Epithelial cell of proximal tubule (primary cell): ENCODE measurements at regions not wholly inside any gene's neighbourhood (a gene's known extent, or its start where the extent isn't known, plus 50 kb on each side); places are given as distances from the start of the nearest gene placed in this dataset.
A peak's percentile ranks its signal among the peaks of the same experiment; 100 is the strongest.

ENCODE experiments used
- DNase-seq: peaks from one replicate; pipeline ENCODE4 v3.0.0-alpha.2; 2011; ENCODE audit warnings: low read depth
- H3K4me3 ChIP-seq: 2 replicates; pipeline ENCODE4 v1.5.1; 2011; ENCODE audit warnings: low read depth, mild to moderate bottlenecking, low read length
- TF ChIP-seq, protein P1 (sequence below): conservative IDR thresholded peaks from 2 replicates; pipeline ENCODE4 v1.5.1; 2012; ENCODE audit warnings: low read depth, mild to moderate bottlenecking, low read length

- no peak overlapping the region for H3K4me3 ChIP-seq
- DNase-seq = peak; percentile 60
- TF ChIP-seq, protein P1, sequence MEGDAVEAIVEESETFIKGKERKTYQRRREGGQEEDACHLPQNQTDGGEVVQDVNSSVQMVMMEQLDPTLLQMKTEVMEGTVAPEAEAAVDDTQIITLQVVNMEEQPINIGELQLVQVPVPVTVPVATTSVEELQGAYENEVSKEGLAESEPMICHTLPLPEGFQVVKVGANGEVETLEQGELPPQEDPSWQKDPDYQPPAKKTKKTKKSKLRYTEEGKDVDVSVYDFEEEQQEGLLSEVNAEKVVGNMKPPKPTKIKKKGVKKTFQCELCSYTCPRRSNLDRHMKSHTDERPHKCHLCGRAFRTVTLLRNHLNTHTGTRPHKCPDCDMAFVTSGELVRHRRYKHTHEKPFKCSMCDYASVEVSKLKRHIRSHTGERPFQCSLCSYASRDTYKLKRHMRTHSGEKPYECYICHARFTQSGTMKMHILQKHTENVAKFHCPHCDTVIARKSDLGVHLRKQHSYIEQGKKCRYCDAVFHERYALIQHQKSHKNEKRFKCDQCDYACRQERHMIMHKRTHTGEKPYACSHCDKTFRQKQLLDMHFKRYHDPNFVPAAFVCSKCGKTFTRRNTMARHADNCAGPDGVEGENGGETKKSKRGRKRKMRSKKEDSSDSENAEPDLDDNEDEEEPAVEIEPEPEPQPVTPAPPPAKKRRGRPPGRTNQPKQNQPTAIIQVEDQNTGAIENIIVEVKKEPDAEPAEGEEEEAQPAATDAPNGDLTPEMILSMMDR = no peak
These were observed 218.2 kb downstream of the OTOR start for GRCh38 chr20:16966276-16966880.

DNA sequence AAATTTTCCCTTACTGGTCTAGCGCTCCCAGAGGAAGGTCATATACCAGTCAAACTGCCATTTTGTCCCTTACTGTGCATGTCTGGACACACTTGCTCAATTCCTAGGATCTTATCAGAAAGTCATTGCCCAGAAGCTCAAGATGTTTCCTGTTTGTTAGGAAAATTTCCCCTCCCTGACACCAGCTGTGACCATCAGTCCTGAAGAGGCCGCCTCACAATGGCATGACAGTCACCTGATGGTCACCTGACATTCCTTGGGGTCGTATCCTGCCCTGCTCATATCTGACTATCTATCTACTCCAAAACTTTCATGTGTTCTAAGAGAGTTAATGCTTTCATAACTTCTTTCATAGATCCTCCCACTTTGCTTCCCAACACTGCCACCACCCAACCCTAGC, 219.9 kb downstream of the OTOR start:
- TF ChIP-seq, protein P1 = no peak
- no peak overlapping the region for H3K4me3 ChIP-seq
- DNase-seq = no peak

- TF ChIP-seq, protein P1 = no peak
- no peak for DNase-seq
- H3K4me3 ChIP-seq = no peak overlapping the region
These were observed 222.6 kb downstream of the OTOR start for GRCh38 chr20:16970776-16971175.

- no peak for DNase-seq
- no peak overlapping the region for H3K4me3 ChIP-seq
- TF ChIP-seq, protein P1 = no peak
These were observed 226.1 kb downstream of the OTOR start for GRCh38 chr20:16974080-16974854.

DNA sequence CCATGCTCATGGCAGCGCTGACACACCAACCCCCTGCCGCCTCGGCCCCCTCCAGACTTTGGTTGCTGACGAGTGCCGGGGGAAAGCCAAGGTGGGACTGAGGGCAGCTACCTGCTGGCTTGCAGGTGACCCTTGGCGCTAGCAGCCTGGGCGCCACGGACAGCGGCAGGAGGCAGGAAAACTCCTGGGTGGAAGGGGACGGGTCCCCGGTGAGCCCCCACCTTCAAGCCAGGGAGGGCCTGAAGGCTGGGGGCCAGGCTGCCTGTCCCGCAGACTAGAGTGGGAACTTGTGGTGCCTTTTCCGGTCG, 226.7 kb downstream of the OTOR start:
- no peak for DNase-seq
- no peak overlapping the region for H3K4me3 ChIP-seq
- TF ChIP-seq, protein P1 = no peak

- DNase-seq = no peak
- TF ChIP-seq, protein P1 = no peak
- no peak overlapping the region for H3K4me3 ChIP-seq
These were observed 227.5 kb downstream of the OTOR start for GRCh38 chr20:16975682-16976081.

DNA sequence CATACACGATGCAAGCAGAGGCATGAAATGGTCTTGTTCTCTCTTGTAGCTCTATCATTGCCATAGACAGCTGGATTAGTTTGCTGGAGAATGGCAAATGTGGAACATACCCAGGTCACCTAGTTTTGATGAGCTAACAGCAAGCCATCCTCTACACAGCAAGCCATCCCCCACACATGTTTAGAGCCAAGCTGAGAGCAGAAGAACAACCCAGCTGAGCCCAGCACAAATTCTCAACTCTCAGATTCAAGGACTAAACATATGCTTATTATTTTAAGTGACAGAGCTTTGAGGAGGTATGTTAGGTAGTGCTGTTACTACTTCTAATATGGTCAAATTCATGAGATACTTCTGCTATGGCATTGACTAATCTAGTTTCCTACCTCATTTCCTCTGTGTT, 230.3 kb downstream of the OTOR start:
- no peak for DNase-seq
- H3K4me3 ChIP-seq = no peak overlapping the region
- TF ChIP-seq, protein P1 = no peak
